RPMI8226 (cell line): ENCODE measurements at regions not wholly inside any gene's neighbourhood (a gene's known extent, or its start where the extent isn't known, plus 50 kb on each side); places are given as distances from the start of the nearest gene placed in this dataset.
"Not testable (repeated sequence)": the region's sequence is repeated elsewhere in the genome, so short reads cannot be mapped to it uniquely, and the experiment has no call there.

ENCODE experiments used
- DNase-seq: peaks from one replicate; pipeline ENCODE4 v3.0.0-alpha.2; 2015

- no peak for DNase-seq
These were observed 320.9 kb upstream of the NPSR1 start for GRCh38 chr7:34337163-34337562.

DNA sequence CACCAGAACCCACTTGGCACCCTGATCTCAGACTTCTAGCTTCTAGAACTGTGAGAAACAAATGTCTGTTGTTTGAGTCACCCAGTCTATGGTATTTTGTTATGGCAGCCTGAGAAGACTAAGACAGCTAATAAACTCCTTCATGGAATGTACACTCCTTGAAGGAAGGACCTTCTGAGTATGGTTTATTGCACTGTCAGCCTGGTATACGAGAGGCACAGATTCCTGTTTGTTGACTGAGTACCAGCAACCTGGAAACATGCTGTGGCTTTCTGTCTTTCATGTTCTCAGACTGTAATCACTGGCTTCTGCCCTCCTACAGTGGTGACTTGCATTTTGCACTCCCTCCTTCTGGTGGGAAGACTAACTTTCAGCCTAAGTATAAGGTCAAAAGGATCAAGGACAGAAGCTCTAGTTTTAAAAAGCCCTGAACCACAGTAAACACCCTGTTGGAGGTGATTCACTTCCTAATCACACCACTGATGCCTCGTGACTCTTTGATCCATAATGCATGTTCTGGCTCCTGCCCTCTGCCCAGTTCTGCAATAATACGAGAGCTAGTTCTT lies 319.0 kb upstream of the NPSR1 start:
- no peak for DNase-seq

DNA sequence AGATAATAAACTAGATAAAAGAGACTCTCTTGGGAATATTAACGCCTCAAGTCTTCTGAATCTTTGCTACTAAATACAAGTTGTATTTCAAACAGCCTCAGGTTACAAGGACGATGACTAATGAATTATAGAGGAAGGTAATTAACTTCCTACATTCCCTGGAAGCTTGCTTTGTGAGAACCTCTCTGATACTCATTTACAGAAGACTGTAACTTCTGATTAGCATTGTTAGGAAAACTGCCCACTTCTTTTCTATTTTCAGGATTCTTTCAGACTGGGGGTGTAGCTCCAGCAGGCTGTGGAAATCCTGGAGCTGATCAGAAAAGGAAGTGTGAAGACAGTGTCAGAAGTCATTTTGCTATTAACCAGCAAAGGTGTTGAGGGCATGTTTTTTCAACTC lies 316.7 kb upstream of the NPSR1 start:
- DNase-seq: no peak

GRCh38 chr7:34342387-34342786 lies 315.6 kb upstream of the NPSR1 start:
- DNase-seq: no peak

- no peak for DNase-seq
These were observed 314.4 kb upstream of the NPSR1 start for GRCh38 chr7:34343667-34344066.

DNA sequence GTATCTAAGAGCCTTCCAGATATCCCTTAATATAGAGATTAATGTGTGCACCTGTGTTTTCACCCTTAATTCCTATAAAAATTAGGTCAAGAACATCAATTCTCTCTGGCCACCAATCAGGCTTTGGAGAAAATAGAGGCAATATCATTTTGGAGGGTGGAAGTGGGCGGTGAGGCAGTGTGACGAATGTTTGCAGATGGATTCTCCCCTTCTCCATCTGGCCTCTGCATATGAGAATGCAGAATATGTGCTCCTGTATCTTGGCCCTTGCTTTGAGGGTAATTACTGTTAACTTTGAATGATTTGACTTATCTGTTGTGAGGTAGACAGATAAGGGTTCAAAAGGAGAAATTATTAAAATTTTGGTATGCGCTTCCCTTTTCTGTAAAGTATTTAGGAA lies 304.0 kb upstream of the NPSR1 start:
- DNase-seq: no peak

DNA sequence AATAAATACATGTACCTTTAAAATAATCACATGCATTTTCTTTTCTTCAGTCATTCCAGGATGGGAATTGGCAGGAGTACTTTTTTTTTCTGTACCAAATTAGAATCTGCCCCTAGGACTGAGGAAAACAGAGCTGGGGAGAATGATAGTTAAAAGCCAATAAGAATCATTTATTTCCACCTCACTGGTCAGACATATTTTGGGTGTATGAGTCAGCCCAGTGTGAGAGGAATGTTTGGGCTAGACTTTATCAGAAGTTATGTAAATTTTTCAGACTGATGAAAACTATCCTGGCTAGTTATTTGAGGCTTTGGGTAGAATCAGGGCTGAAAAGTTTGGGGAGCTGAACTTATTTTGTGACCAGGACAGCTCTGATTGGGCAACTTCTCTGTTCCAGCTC lies 303.1 kb upstream of the NPSR1 start:
- DNase-seq: no peak

- DNase-seq: no peak
These were observed 300.9 kb upstream of the NPSR1 start for GRCh38 chr7:34357068-34357467.

DNA sequence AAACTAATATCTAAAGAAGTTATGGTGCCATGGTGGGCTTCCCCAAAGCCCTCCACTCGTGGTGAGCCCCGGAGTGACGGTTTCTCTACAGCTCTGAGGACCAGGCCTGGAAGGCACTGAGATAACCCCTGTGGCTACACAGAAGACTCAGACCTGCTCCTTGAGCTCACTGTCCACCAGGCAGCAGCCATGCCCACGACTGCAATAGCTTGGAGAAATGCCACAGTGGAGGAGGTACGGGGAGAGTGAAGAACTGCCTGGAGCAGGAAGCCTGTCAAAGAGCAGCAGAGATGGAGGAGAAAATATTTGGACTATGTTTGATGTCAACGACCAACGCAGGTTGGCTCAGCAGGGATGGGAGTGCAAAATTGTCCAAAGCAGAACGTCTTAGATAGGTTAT lies 300.1 kb upstream of the NPSR1 start:
- no peak for DNase-seq

- not testable (repeated sequence) for DNase-seq
These were observed 299.4 kb upstream of the NPSR1 start for GRCh38 chr7:34358578-34358977.

DNA sequence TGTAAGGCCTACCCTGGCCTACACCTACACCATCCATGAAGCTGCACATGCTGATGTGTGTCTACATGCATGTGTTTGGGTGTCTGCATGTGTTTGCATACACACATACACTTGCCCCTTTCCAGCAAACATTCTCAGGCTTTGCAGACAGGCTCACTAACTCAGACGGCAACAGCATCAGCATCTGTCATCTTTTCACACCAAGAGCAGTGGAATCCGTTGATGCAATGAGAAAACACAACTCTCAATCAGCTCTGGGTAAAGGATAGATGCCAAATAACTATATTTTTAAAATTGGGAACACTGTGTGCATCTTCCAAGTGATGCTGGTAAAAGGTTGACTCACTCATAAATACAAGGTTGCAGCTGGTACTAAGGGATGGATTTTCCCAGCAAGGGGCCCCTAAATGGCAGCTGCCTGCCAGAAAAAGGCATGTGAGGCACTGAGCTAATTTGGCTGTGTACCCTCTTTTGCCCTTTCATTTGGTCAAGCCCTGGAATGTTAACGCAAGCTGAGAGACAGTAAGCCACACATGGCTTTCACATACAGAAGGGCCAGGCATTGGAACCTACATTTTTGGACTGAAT lies 296.3 kb upstream of the NPSR1 start:
- no peak for DNase-seq

DNA sequence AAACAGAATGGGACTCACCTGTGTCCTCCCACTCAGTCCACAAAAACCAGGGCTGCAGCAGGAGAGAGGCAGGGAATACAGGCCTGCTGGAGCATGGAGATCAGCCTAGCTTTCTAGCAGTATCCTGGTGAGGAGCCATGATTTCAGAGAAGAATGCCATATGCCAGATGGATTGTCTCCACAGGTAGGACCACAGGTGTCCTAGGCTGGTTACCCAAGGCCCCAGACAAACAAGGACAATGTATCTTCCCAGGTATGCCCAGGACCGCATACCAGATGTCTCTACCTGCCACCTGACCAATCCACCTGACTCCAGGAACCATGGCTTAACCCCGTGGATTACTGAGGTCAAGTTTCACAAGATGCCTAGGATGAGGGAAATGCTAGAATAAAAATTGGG lies 295.4 kb upstream of the NPSR1 start:
- no peak for DNase-seq

DNA sequence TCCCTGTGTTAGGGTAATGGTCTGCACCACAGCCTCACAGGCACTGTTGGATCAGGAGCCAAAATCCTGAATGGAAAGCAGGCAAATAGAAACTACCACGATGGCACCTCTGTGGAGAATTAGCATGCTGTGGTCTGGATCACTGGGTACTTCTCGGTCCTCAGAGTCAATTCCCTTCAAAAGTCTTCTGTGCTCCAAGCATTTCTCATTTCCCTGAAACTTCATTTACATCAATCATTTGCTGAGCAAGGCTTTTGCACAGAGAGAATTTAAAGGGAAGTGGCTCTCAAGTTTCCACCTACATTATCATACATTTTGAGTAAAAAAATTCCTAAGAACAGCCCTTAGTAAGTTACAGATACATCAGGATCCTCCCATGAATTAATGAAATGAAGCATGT lies 293.9 kb upstream of the NPSR1 start:
- no peak for DNase-seq

GRCh38 chr7:34365011-34365410 lies 293.0 kb upstream of the NPSR1 start:
- no peak for DNase-seq

GRCh38 chr7:34365611-34366010 lies 292.4 kb upstream of the NPSR1 start:
- no peak for DNase-seq

GRCh38 chr7:34371922-34372321 lies 286.1 kb upstream of the NPSR1 start:
- DNase-seq: no peak

- DNase-seq: no peak
These were observed 284.1 kb upstream of the NPSR1 start for GRCh38 chr7:34373940-34374339.

- no peak for DNase-seq
These were observed 275.7 kb upstream of the NPSR1 start for GRCh38 chr7:34382166-34382893.

DNA sequence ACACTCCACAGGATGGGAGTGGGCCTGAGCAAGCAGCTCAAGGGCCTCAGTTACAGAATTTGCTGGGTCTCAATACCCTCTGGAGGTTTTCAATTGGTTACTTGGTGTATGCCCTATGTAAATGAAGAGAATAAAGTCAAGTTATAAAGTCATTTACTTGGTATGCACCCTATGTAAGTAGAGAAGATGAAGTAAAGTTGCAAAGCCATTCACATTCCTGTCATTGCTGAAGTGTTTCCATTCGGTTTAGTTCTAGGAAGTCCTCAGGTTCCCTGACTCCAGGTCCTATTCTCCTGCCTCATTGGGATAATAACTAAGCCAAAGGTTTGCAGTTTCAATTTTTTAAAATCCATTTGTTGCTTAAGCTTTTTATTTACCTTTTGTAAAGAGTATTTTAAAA lies 272.6 kb upstream of the NPSR1 start:
- no peak for DNase-seq

DNA sequence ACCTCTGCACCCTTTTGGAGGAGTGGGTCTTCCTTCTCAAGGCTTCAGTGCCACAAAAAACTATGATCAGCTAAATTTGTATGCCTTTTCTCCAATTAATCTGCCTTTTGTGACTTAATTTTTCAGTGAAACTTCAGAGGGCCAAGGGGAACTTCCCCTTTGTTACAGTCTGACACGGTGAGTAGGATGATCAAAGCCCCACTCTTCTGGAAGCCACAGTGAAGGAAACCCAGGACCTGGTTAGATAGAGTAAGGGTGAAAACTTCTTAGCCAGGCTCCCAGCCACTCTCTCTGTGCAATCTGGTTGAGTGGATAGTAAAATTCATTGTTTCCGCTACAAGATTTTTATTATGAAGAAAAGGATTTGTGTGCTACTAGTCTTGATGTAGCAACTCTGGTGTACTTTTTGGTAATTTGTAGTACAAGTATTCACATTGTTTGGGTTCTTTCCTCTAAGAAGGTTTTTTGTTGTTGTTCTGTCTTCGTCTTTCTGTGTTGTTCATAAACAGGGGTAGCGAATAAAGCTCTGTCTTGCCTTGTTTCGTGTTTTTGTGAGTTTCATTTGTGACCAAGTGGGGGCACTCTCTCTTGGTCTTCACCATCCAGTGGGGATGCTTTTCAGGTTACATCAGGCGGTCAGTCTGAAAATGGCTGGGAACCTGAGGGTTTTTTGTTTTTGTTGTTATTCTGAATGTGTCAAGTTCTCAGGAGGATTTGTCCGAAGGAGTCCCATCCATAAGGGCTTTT lies 268.5 kb upstream of the NPSR1 start:
- DNase-seq: no peak

DNA sequence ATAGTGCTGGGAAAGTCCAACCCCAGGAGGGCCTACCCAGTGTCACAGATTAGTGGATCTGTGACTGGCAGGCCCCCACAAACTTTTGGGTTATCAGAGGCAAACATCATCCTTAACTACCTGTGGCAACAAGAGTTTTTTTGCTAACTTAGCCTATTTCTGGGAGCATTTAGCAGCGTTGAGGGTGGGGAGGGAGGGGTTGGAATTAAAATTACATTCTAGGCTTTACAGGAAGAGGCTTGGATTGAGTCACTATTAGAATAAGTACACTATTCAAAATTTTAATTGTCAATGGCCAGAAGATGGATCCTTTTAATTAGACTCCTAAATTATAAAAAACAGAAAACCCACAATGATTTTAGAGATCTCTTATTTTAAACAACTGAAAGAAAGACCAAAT lies 267.9 kb upstream of the NPSR1 start:
- DNase-seq: no peak

DNA sequence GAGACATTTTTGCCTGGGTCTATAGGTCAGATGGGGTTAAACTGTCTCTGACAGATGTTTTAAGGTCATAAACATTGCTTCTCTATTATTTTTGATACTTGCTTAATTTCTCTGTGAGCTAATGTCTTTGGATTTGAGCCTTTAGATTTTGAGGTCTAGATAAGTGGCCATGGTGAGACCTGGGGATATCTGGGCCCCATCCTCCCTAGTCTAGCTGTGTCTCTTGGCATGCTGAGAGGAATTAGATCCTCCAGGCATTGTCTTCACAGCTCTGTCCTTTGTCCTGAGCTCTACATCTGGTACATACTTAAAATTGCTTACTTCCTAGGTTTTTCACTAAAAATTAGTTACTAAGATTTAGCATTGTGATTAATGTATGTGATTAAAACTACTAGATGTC lies 265.0 kb upstream of the NPSR1 start:
- DNase-seq: no peak

GRCh38 chr7:34396437-34397064 lies 261.5 kb upstream of the NPSR1 start:
- DNase-seq: no peak

GRCh38 chr7:34401776-34402175 lies 256.2 kb upstream of the NPSR1 start:
- no peak for DNase-seq
